ENCODE measurements at regions not wholly inside any gene's neighbourhood (a gene's known extent, or its start where the extent isn't known, plus 50 kb on each side); places are given as distances from the start of the nearest gene placed in this dataset.

GRCh38 chr13:22289711-22290110 is 618.8 kb downstream of the FGF9 start:
- TF ChIP-seq, protein P1, sequence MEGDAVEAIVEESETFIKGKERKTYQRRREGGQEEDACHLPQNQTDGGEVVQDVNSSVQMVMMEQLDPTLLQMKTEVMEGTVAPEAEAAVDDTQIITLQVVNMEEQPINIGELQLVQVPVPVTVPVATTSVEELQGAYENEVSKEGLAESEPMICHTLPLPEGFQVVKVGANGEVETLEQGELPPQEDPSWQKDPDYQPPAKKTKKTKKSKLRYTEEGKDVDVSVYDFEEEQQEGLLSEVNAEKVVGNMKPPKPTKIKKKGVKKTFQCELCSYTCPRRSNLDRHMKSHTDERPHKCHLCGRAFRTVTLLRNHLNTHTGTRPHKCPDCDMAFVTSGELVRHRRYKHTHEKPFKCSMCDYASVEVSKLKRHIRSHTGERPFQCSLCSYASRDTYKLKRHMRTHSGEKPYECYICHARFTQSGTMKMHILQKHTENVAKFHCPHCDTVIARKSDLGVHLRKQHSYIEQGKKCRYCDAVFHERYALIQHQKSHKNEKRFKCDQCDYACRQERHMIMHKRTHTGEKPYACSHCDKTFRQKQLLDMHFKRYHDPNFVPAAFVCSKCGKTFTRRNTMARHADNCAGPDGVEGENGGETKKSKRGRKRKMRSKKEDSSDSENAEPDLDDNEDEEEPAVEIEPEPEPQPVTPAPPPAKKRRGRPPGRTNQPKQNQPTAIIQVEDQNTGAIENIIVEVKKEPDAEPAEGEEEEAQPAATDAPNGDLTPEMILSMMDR (IDR thresholded peaks at IDR 0.05) = no peak
- no peak for TF ChIP-seq POLR2A (IDR thresholded peaks at IDR 0.05)
